DND-41 (cell line): ENCODE measurements at regions not wholly inside any gene's neighbourhood (a gene's known extent, or its start where the extent isn't known, plus 50 kb on each side); places are given as distances from the start of the nearest gene placed in this dataset.

Source experiments
- ATAC-seq: fragments of 200-7000 bp; cut with Tn5 transposase; 3 replicates; pipeline ENCODE4 v1.9.1; 2021; ENCODE audit warnings: low read depth; ENCODE audit not compliant: insufficient read depth
- DNase-seq: peaks from one replicate; pipeline ENCODE4 v3.0.0-alpha.2; 2020
- H2AFZ ChIP-seq: 2 replicates; pipeline ENCODE4 v1.6.0; 2012; ENCODE audit warnings: low read depth, low read length
- H3K27ac ChIP-seq: 2 replicates; pipeline ENCODE4 v1.5.1; 2012; ENCODE audit warnings: low read length, inconsistent platforms
- H3K27me3 ChIP-seq: fragments of 200-600 bp; sonication (generic); 2 replicates; pipeline ENCODE4 v1.6.0; 2012; ENCODE audit warnings: low read length, mild to moderate bottlenecking, inconsistent platforms; ENCODE audit not compliant: insufficient read depth, poor library complexity
- H3K36me3 ChIP-seq: 2 replicates; pipeline ENCODE4 v1.5.1; 2012; ENCODE audit warnings: low read length, inconsistent platforms; ENCODE audit not compliant: insufficient read depth
- H3K4me1 ChIP-seq: 2 replicates; pipeline ENCODE4 v1.5.1; 2012; ENCODE audit warnings: mild to moderate bottlenecking, low read length; ENCODE audit not compliant: insufficient read depth
- H3K4me2 ChIP-seq: 2 replicates; pipeline ENCODE4 v1.6.0; 2012; ENCODE audit warnings: mild to moderate bottlenecking, moderate library complexity, low read length, inconsistent platforms; ENCODE audit not compliant: insufficient read depth
- H3K4me3 ChIP-seq, 2 experiments: fragments of 200-600 bp in 1 of 2; shearing (Covaris generic) in 1 of 2; 2 replicates each; pipeline ENCODE4 v1.5.1; 2012 to 2016; ENCODE audit warnings: inconsistent platforms in 2 of 2, low read length in 2 of 2, mild to moderate bottlenecking in 2 of 2, low read depth in 1 of 2, moderate library complexity in 1 of 2
- H3K79me2 ChIP-seq: 2 replicates; pipeline ENCODE4 v1.6.0; 2012; ENCODE audit warnings: low read length, inconsistent platforms; ENCODE audit not compliant: insufficient read depth
- H3K9ac ChIP-seq: 2 replicates; pipeline ENCODE4 v1.6.0; 2012; ENCODE audit warnings: low read depth, mild to moderate bottlenecking, inconsistent platforms, low read length, moderate library complexity
- H3K9me3 ChIP-seq: 2 replicates; pipeline ENCODE4 v1.5.1; 2012; ENCODE audit warnings: low read length, moderate library complexity, mild to moderate bottlenecking, inconsistent platforms; ENCODE audit not compliant: insufficient read depth, severe bottlenecking
- H4K20me1 ChIP-seq: 2 replicates; pipeline ENCODE4 v1.6.0; 2012; ENCODE audit warnings: low read length; ENCODE audit not compliant: insufficient read depth
- EZH2 ChIP-seq: IDR thresholded peaks from 3 replicates; pipeline ENCODE4 v1.6.1; 2012; ENCODE audit warnings: borderline replicate concordance, low read depth, mild to moderate bottlenecking, moderate library complexity, low read length, inconsistent platforms; ENCODE audit not compliant: severe bottlenecking
- TF ChIP-seq, protein P1 (sequence below): IDR thresholded peaks from 2 replicates; pipeline ENCODE4 v1.5.1; 2012; ENCODE audit warnings: borderline replicate concordance, low read length, moderate library complexity, mild to moderate bottlenecking; ENCODE audit not compliant: poor library complexity, severe bottlenecking; ENCODE audit errors: extremely low read depth

DNA sequence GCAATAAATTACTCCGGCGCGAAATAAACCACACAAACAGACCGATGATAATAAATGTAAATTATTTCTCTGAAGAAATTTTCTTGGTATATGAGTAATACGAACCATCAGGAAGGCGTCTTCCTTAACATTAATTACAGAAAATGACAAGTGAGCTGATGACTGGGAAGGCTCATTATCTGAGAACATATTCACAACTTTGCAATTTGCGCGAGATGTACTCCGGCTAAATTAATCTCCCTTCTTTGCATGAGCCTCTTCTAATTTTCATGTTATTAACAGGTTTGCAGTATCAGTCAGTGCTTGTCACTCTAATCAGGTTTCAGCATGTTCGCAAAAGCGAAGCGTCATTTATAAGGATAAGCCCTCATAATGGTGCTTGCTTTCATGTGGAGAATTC is 218.9 kb upstream of the MVB12B start:
- no peak for DNase-seq
- no peak for ATAC-seq
- H3K27ac ChIP-seq, result no peak overlapping the region
- H3K4me3 ChIP-seq, result no peak overlapping the region
- H4K20me1 ChIP-seq, result no peaks in the 10 kb centered on the region; the same call in 1 of the 2 replicates
- no peak overlapping the region for H3K9ac ChIP-seq
- no peaks in the 10 kb centered on the region for H3K4me1 ChIP-seq
- no peak overlapping the region for H3K4me2 ChIP-seq
- no peaks in the 10 kb centered on the region for H3K9me3 ChIP-seq
- TF ChIP-seq, protein P1, sequence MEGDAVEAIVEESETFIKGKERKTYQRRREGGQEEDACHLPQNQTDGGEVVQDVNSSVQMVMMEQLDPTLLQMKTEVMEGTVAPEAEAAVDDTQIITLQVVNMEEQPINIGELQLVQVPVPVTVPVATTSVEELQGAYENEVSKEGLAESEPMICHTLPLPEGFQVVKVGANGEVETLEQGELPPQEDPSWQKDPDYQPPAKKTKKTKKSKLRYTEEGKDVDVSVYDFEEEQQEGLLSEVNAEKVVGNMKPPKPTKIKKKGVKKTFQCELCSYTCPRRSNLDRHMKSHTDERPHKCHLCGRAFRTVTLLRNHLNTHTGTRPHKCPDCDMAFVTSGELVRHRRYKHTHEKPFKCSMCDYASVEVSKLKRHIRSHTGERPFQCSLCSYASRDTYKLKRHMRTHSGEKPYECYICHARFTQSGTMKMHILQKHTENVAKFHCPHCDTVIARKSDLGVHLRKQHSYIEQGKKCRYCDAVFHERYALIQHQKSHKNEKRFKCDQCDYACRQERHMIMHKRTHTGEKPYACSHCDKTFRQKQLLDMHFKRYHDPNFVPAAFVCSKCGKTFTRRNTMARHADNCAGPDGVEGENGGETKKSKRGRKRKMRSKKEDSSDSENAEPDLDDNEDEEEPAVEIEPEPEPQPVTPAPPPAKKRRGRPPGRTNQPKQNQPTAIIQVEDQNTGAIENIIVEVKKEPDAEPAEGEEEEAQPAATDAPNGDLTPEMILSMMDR, result no peak
- TF ChIP-seq EZH2, result no peak
- H2AFZ ChIP-seq, result no peak overlapping the region
- H3K27me3 ChIP-seq, result no peaks in the 10 kb centered on the region
- no peaks in the 10 kb centered on the region for H3K79me2 ChIP-seq
- no peaks in the 10 kb centered on the region for H3K36me3 ChIP-seq

DNA sequence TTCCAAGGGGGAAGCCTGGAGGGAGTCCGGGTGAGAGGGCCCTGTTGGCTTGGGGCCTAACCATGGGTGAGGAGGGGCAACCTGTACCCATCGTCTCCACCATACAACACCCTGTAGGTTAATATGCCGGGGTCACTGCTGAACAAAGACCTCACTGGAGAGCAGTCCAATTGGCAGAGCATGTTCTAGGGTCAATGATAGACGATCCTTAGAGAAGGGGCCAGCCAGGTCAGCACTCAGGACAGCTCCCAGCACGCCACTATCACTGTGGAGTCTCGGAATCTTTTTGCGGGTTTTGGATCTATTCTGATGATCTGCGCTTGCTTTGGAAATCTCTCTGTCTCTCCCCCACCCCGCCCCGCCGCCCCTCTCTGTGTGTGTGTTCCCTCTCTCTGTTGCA is 218.4 kb upstream of the MVB12B start:
- Histone ChIP-seq H4K20me1 (no peaks in the 10 kb centered on the region; the same call in 1 of the 2 replicates), H3K9ac (no peak overlapping the region), H3K9me3 (no peaks in the 10 kb centered on the region), H3K4me1 (no peaks in the 10 kb centered on the region), H3K4me3 (no peak overlapping the region), H3K27me3 (peaks cover 2% of the 10 kb centered on the region), H3K27ac (no peak overlapping the region), H3K4me2 (no peak overlapping the region), H3K79me2 (no peaks in the 10 kb centered on the region), H2AFZ (no peak overlapping the region), H3K36me3 (no peaks in the 10 kb centered on the region)
- DNase-seq, result no peak
- ATAC-seq, result no peak
- TF ChIP-seq EZH2, result no peak
- TF ChIP-seq, protein P1, result no peak

DNA sequence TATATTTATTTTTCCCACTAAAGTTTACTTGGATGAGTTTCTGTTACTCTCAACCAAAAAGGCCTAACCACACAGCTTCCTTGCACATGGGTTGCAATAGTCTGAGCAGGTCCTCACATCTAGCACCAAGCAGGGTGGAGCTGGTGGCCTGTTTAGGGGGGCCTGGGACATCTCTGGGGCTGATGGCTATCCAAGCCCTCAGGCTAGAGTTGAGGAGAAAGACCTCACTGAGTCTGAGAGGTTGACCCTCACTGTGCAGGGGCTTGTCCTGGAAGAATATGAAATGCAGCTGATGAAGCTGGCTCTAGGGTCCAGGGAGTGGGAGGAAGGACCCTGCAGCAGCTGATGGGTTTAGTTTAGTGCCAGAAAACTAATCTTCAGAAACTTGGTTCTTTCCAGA is 217.1 kb upstream of the MVB12B start:
- no peaks in the 10 kb centered on the region for H4K20me1 ChIP-seq
- ATAC-seq, result no peak
- DNase-seq, result no peak
- H3K4me3 ChIP-seq, result no peak overlapping the region
- no peaks in the 10 kb centered on the region for H3K36me3 ChIP-seq
- no peaks in the 10 kb centered on the region for H3K4me1 ChIP-seq
- H3K9me3 ChIP-seq, result no peaks in the 10 kb centered on the region
- no peaks in the 10 kb centered on the region for H3K79me2 ChIP-seq
- no peak overlapping the region for H2AFZ ChIP-seq
- no peak for TF ChIP-seq EZH2
- TF ChIP-seq, protein P1, result no peak
- no peak overlapping the region for H3K4me2 ChIP-seq
- H3K9ac ChIP-seq, result no peak overlapping the region
- H3K27me3 ChIP-seq, result peaks cover 5% of the 10 kb centered on the region
- no peak overlapping the region for H3K27ac ChIP-seq

GRCh38 chr9:126111556-126111955 is 215.1 kb upstream of the MVB12B start:
- no peaks in the 10 kb centered on the region for H3K9me3 ChIP-seq
- H3K27me3 ChIP-seq, result peaks cover 5% of the 10 kb centered on the region
- H4K20me1 ChIP-seq, result no peaks in the 10 kb centered on the region
- no peaks in the 10 kb centered on the region for H3K79me2 ChIP-seq
- H3K9ac ChIP-seq, result no peak overlapping the region
- TF ChIP-seq, protein P1, result no peak
- no peak for TF ChIP-seq EZH2
- H3K4me1 ChIP-seq, result no peaks in the 10 kb centered on the region
- DNase-seq (no peak), ATAC-seq (no peak)
- no peak overlapping the region for H3K4me3 ChIP-seq
- no peaks in the 10 kb centered on the region for H3K36me3 ChIP-seq
- H2AFZ ChIP-seq, result no peak overlapping the region
- H3K27ac ChIP-seq, result no peak overlapping the region
- H3K4me2 ChIP-seq, result no peak overlapping the region
